Lung (tissue), 11 donors: ENCODE measurements at regions not wholly inside any gene's neighbourhood (a gene's known extent, or its start where the extent isn't known, plus 50 kb on each side); places are given as distances from the start of the nearest gene placed in this dataset.

ENCODE experiments used
- ATAC-seq: fragments of 200-7000 bp; cut with Tn5 transposase; one replicate; pipeline ENCODE4 v1.9.1; 2020; ENCODE audit warnings: moderate number of reproducible peaks; ENCODE audit not compliant: insufficient read depth, low FRiP score
- DNase-seq, 3 donors: peaks; one replicate each; pipeline ENCODE4 v3.0.0-alpha.2; 2013 to 2017
- H3K27ac ChIP-seq, 2 donors: one replicate each; pipeline ENCODE4 v1.5.1; 2013; ENCODE audit warnings: mild to moderate bottlenecking in 2 of 2, moderate library complexity in 2 of 2, control low read depth in 1 of 2, inconsistent platforms in 1 of 2, low read depth in 1 of 2, low read length in 1 of 2
- H3K27me3 ChIP-seq, 3 donors: one replicate each; pipeline ENCODE4 v1.5.1; 2013; ENCODE audit warnings: low read length in 2 of 3; ENCODE audit not compliant: control insufficient read depth in 3 of 3, insufficient read depth in 3 of 3
- H3K36me3 ChIP-seq, 4 donors: one replicate each; pipeline ENCODE4 v1.5.1; 2013; ENCODE audit warnings: low read length in 4 of 4, mild to moderate bottlenecking in 1 of 4, moderate library complexity in 1 of 4; ENCODE audit not compliant: control insufficient read depth in 4 of 4, insufficient read depth in 4 of 4
- H3K4me1 ChIP-seq, 5 donors: one replicate each; pipeline ENCODE4 v1.5.1; 2013; ENCODE audit warnings: low read length in 5 of 5, mild to moderate bottlenecking in 2 of 5, moderate library complexity in 1 of 5; ENCODE audit not compliant: control insufficient read depth in 5 of 5, insufficient read depth in 5 of 5
- H3K4me3 ChIP-seq: one replicate; pipeline ENCODE4 v1.5.1; 2013; ENCODE audit warnings: mild to moderate bottlenecking, control low read depth, moderate library complexity
- H3K9ac ChIP-seq, 2 donors: one replicate each; pipeline ENCODE4 v1.5.1; 2013; ENCODE audit warnings: low read length in 2 of 2, control low read depth in 1 of 2; ENCODE audit not compliant: insufficient read depth in 1 of 2
- H3K9me3 ChIP-seq, 4 donors: one replicate each; pipeline ENCODE4 v1.5.1; 2013; ENCODE audit warnings: low read length in 3 of 4, mild to moderate bottlenecking in 1 of 4, moderate library complexity in 1 of 4; ENCODE audit not compliant: control insufficient read depth in 4 of 4, insufficient read depth in 3 of 4
- CTCF ChIP-seq: IDR thresholded peaks from 2 replicates; pipeline ENCODE4 v1.5.1; 2012; ENCODE audit warnings: mild to moderate bottlenecking; ENCODE audit errors: control extremely low read depth, extremely low read depth
- WGBS, 2 donors: extraction: QIAGEN DNeasy Blood & Tissue Kit; methylation state at CpG; one replicate each; pipeline ENCODE4 v1.1.7; 2013; 5-methylcytosine and 5-hydroxymethylcytosine counted together
- donor health status: control.
- donor health status: control.
- donor health status: Bipolar disorder and iron deficiency.
- donor health status: healthy.
- donor health status: DM: yes; HTN: yes; CAD: no.

- Histone ChIP-seq H3K9me3 (peaks cover 0 to 3% (median 0%) of the 10 kb centered on the region in 4 donors), H3K4me3 (no peak overlapping the region), H3K27me3 (no peaks in the 10 kb centered on the region), H3K27ac (no peak overlapping the region), H3K4me1 (peaks cover 0 to 15% (median 0%) of the 10 kb centered on the region in 5 donors), H3K9ac (no peak overlapping the region), H3K36me3 (no peaks in the 10 kb centered on the region)
- no peak for TF ChIP-seq CTCF
- WGBS, 2 donors = 42 to 66% methylated on average over 4 of the region's 4 CpGs
- DNase-seq = no peak
- no peak for ATAC-seq
Measured at GRCh38 chr9:16254674-16255073, 615.8 kb downstream of the BNC2 start.

DNA sequence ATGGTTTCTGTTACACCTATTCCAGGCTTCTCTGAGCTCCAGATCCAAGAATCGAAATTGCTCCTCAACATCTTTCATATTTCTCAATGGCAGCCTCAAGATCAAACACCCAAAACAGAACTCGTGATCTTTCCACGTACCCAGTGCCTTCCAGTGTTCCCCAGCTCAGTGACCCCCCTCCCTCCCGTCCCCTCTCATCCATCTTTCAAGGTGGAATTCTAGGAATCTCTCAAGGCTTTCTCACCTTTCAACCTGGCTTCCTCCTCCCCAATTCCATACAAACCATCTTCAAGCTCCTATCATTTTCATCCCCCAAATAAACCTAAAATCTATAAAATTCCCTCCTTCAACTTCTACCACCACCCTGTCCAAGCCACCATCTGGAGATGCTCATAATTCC is 615.3 kb downstream of the BNC2 start:
- no peak for TF ChIP-seq CTCF
- ATAC-seq = no peak
- WGBS, 2 donors = 81 to 83% methylated on average over 4 of the region's 4 CpGs

DNA sequence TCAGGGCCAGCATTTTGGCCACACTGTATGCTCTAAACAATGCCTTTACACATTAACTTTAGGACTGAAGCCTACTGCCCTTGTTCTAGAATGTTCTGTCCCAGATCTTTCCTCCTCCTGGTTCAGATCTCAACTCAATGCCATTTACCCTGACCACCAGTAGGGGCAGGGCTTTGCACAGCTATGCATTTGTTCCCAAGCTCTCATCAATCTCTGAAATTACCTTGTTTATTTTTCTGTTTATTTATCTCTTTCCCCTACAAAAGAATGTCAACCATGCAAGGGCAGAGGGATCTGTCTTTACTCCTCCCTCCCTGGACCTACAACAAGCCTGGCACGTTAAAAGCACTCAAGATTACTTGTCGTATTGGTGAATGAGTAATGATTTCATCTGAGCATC is 612.9 kb downstream of the BNC2 start:
- H3K36me3 ChIP-seq = no peaks in the 10 kb centered on the region
- ATAC-seq (no peak), DNase-seq (no peak)
- WGBS, 2 donors = 53 to 57% methylated on average over 2 of the region's 2 CpGs
- H3K9ac ChIP-seq = no peak overlapping the region
- peaks cover 0 to 11% (median 0%) of the 10 kb centered on the region in 5 donors for H3K4me1 ChIP-seq
- no peaks in the 10 kb centered on the region for H3K9me3 ChIP-seq
- no peak overlapping the region for H3K4me3 ChIP-seq
- no peak for TF ChIP-seq CTCF
- no peak overlapping the region for H3K27ac ChIP-seq
- H3K27me3 ChIP-seq = no peaks in the 10 kb centered on the region

More for the DNA sequence above, 615.3 kb downstream of the BNC2 start:
- Histone ChIP-seq H3K9me3 (no peaks in the 10 kb centered on the region), H3K4me1 (peaks cover 0 to 15% (median 0%) of the 10 kb centered on the region in 5 donors), H3K4me3 (no peak overlapping the region), H3K27ac (no peak overlapping the region), H3K36me3 (no peaks in the 10 kb centered on the region), H3K9ac (no peak overlapping the region), H3K27me3 (no peaks in the 10 kb centered on the region)
- DNase-seq = no peak

DNA sequence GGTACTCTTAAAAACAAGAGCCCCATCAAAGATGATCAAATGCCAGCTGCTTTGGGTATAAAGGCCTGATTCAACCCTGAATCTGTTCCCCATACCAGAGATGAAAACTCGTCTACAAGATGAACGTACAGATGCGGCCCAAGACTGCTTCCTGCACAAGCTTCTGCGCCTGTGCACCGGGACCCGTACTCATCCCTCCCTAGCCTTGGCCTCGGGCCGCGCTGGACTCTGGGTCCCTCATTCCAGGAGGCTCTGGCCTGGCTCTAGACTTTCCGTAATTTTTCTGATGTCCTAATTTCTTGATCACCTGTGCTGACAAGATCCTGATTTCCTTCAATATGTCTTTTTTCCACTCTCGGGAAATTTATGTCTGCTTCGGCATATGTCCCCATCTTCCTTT is 612.3 kb downstream of the BNC2 start:
- Histone ChIP-seq H3K36me3 (no peaks in the 10 kb centered on the region), H3K4me3 (no peak overlapping the region), H3K9ac (no peak overlapping the region), H3K27me3 (no peaks in the 10 kb centered on the region), H3K27ac (no peak overlapping the region), H3K9me3 (no peaks in the 10 kb centered on the region), H3K4me1 (peaks cover 0 to 11% (median 0%) of the 10 kb centered on the region in 5 donors)
- ATAC-seq = no peak
- 86 to 93% methylated on average over 12 of the region's 12 CpGs for WGBS, 2 donors
- no peak for TF ChIP-seq CTCF
- no peak for DNase-seq
